Karpas-422 (cell line): ENCODE measurements at regions not wholly inside any gene's neighbourhood (a gene's known extent, or its start where the extent isn't known, plus 50 kb on each side); places are given as distances from the start of the nearest gene placed in this dataset.

Source experiments
- DNase-seq: peaks from one replicate; pipeline ENCODE4 v3.0.0-alpha.2; 2015
- H2AFZ ChIP-seq: fragments of 200-600 bp; sonication (generic); 2 replicates; pipeline ENCODE4 v1.6.1; 2014; ENCODE audit warnings: antibody characterized with exemption, low read length, mixed read lengths
- H3K27ac ChIP-seq: fragments of 200-600 bp; sonication (generic); 2 replicates; pipeline ENCODE4 v1.5.1; 2014; ENCODE audit warnings: mild to moderate bottlenecking, low read length, moderate library complexity
- H3K27me3 ChIP-seq: fragments of 200-600 bp; sonication (generic); 2 replicates; pipeline ENCODE4 v1.6.1; 2014; ENCODE audit warnings: low read length, mixed read lengths
- H3K36me3 ChIP-seq: fragments of 200-600 bp; sonication (generic); 2 replicates; pipeline ENCODE4 v1.6.1; 2014; ENCODE audit warnings: low read length, mixed read lengths; ENCODE audit not compliant: insufficient read depth
- H3K4me1 ChIP-seq: fragments of 200-600 bp; sonication (generic); 2 replicates; pipeline ENCODE4 v1.6.1; 2014; ENCODE audit warnings: mild to moderate bottlenecking, low read length, mixed read lengths
- H3K4me2 ChIP-seq: fragments of 200-600 bp; sonication (generic); 2 replicates; pipeline ENCODE4 v1.6.1; 2014; ENCODE audit warnings: low read length, low read depth, mild to moderate bottlenecking; ENCODE audit not compliant: poor library complexity, severe bottlenecking
- H3K4me3 ChIP-seq: fragments of 200-600 bp; sonication (generic); 2 replicates; pipeline ENCODE4 v1.5.1; 2014; ENCODE audit warnings: mild to moderate bottlenecking, antibody characterized with exemption, low read length, mixed read lengths
- H3K79me2 ChIP-seq: fragments of 200-600 bp; sonication (generic); 2 replicates; pipeline ENCODE4 v1.6.1; 2014; ENCODE audit warnings: mild to moderate bottlenecking, low read length, mixed read lengths
- H3K9ac ChIP-seq: fragments of 200-600 bp; sonication (generic); 2 replicates; pipeline ENCODE4 v1.6.0; 2014; ENCODE audit warnings: low read length
- H3K9me2 ChIP-seq: fragments of 200-600 bp; sonication (generic), shearing (Covaris generic); replicated peaks from 2 replicates; pipeline ENCODE4 v1.6.0; 2014; ENCODE audit warnings: mild to moderate bottlenecking, low read length, moderate library complexity; ENCODE audit not compliant: insufficient read depth
- H3K9me3 ChIP-seq: fragments of 300-700, 200-600 bp; sonication (generic); 2 replicates; pipeline ENCODE4 v1.6.1; 2014; ENCODE audit warnings: low read length, mixed read lengths
- H4K20me1 ChIP-seq: fragments of 200-600 bp; sonication (generic); 2 replicates; pipeline ENCODE4 v1.6.1; 2014; ENCODE audit warnings: mild to moderate bottlenecking, antibody characterized with exemption, low read length, low read depth; ENCODE audit not compliant: insufficient read depth

GRCh38 chr2:235325151-235325550, 168.7 kb upstream of the AGAP1 start:
- H3K4me3 ChIP-seq = no peak overlapping the region
- no peak overlapping the region for H2AFZ ChIP-seq
- no peak overlapping the region for H3K27ac ChIP-seq
- no peaks in the 10 kb centered on the region for H3K9me3 ChIP-seq
- H3K9ac ChIP-seq = no peak overlapping the region
- H3K4me2 ChIP-seq = no peak overlapping the region
- H3K4me1 ChIP-seq = no peaks in the 10 kb centered on the region
- no peaks in the 10 kb centered on the region for H3K36me3 ChIP-seq
- no peak for DNase-seq
- H3K9me2 ChIP-seq = no peaks in the 10 kb centered on the region
- H3K27me3 ChIP-seq = no peaks in the 10 kb centered on the region
- no peaks in the 10 kb centered on the region for H3K79me2 ChIP-seq
- H4K20me1 ChIP-seq = no peaks in the 10 kb centered on the region

GRCh38 chr2:235328991-235329390, 164.9 kb upstream of the AGAP1 start:
- Histone ChIP-seq H3K36me3 (no peaks in the 10 kb centered on the region), H2AFZ (no peak overlapping the region), H3K27me3 (no peaks in the 10 kb centered on the region), H3K4me1 (no peaks in the 10 kb centered on the region), H3K4me2 (no peak overlapping the region), H3K79me2 (no peaks in the 10 kb centered on the region), H3K9me2 (no peaks in the 10 kb centered on the region), H3K4me3 (no peak overlapping the region), H4K20me1 (no peaks in the 10 kb centered on the region), H3K9ac (no peak overlapping the region), H3K27ac (no peak overlapping the region), H3K9me3 (no peaks in the 10 kb centered on the region)
- DNase-seq = no peak

GRCh38 chr2:235330775-235331451, 162.9 kb upstream of the AGAP1 start:
- no peak overlapping the region for H3K4me3 ChIP-seq

GRCh38 chr2:235332240-235332890, 161.5 kb upstream of the AGAP1 start:
- Histone ChIP-seq H3K27me3 (no peaks in the 10 kb centered on the region), H3K9me2 (no peaks in the 10 kb centered on the region), H3K9me3 (no peaks in the 10 kb centered on the region), H4K20me1 (no peaks in the 10 kb centered on the region), H3K36me3 (no peaks in the 10 kb centered on the region), H3K4me2 (no peak overlapping the region), H3K4me1 (no peaks in the 10 kb centered on the region), H3K9ac (no peak overlapping the region), H2AFZ (no peak overlapping the region), H3K79me2 (no peaks in the 10 kb centered on the region), H3K4me3 (no peak overlapping the region), H3K27ac (no peak overlapping the region)
- no peak for DNase-seq

More at GRCh38 chr2:235330775-235331451, 162.9 kb upstream of the AGAP1 start:
- no peak overlapping the region for H3K27ac ChIP-seq
- no peak for DNase-seq
- no peaks in the 10 kb centered on the region for H3K4me1 ChIP-seq
- H3K4me2 ChIP-seq = no peak overlapping the region
- no peak overlapping the region for H2AFZ ChIP-seq
- H3K27me3 ChIP-seq = no peaks in the 10 kb centered on the region
- no peak overlapping the region for H3K9ac ChIP-seq
- H3K9me2 ChIP-seq = no peaks in the 10 kb centered on the region
- H3K9me3 ChIP-seq = no peaks in the 10 kb centered on the region
- no peaks in the 10 kb centered on the region for H4K20me1 ChIP-seq
- H3K79me2 ChIP-seq = no peaks in the 10 kb centered on the region
- H3K36me3 ChIP-seq = no peaks in the 10 kb centered on the region

- no peaks in the 10 kb centered on the region for H3K9me2 ChIP-seq
- H3K9ac ChIP-seq = no peak overlapping the region
- H4K20me1 ChIP-seq = no peaks in the 10 kb centered on the region
- no peak overlapping the region for H2AFZ ChIP-seq
- no peak overlapping the region for H3K4me2 ChIP-seq
- H3K27ac ChIP-seq = no peak overlapping the region
- no peak for DNase-seq
- no peaks in the 10 kb centered on the region for H3K27me3 ChIP-seq
- no peaks in the 10 kb centered on the region for H3K9me3 ChIP-seq
- H3K4me3 ChIP-seq = no peak overlapping the region
- no peaks in the 10 kb centered on the region for H3K36me3 ChIP-seq
- no peaks in the 10 kb centered on the region for H3K79me2 ChIP-seq
- H3K4me1 ChIP-seq = no peaks in the 10 kb centered on the region
Measured at GRCh38 chr2:235333076-235333475, 160.8 kb upstream of the AGAP1 start.

GRCh38 chr2:235334179-235334578, 159.7 kb upstream of the AGAP1 start:
- Histone ChIP-seq H3K4me2 (no peak overlapping the region), H3K4me3 (no peak overlapping the region), H3K27ac (no peak overlapping the region), H3K27me3 (no peaks in the 10 kb centered on the region), H3K9ac (no peak overlapping the region), H3K36me3 (no peaks in the 10 kb centered on the region), H3K9me3 (no peaks in the 10 kb centered on the region), H3K9me2 (no peaks in the 10 kb centered on the region), H4K20me1 (no peaks in the 10 kb centered on the region), H2AFZ (no peak overlapping the region), H3K79me2 (no peaks in the 10 kb centered on the region), H3K4me1 (no peaks in the 10 kb centered on the region)
- no peak for DNase-seq

GRCh38 chr2:235343156-235343774, 150.6 kb upstream of the AGAP1 start:
- Histone ChIP-seq H3K4me2 (no peak overlapping the region), H4K20me1 (no peaks in the 10 kb centered on the region), H3K9me2 (no peaks in the 10 kb centered on the region), H3K4me1 (no peaks in the 10 kb centered on the region), H3K4me3 (no peak overlapping the region), H3K27ac (no peak overlapping the region), H2AFZ (no peak overlapping the region), H3K36me3 (no peaks in the 10 kb centered on the region), H3K9me3 (peaks cover 10% of the 10 kb centered on the region), H3K27me3 (no peaks in the 10 kb centered on the region), H3K9ac (no peak overlapping the region), H3K79me2 (no peaks in the 10 kb centered on the region)
- DNase-seq = no peak

GRCh38 chr2:235343869-235344268, 150.0 kb upstream of the AGAP1 start:
- Histone ChIP-seq H3K27me3 (no peaks in the 10 kb centered on the region), H3K9me3 (peaks cover 10% of the 10 kb centered on the region), H2AFZ (no peak overlapping the region), H3K36me3 (no peaks in the 10 kb centered on the region), H4K20me1 (no peaks in the 10 kb centered on the region), H3K4me3 (no peak overlapping the region), H3K4me1 (no peaks in the 10 kb centered on the region), H3K27ac (no peak overlapping the region), H3K4me2 (no peak overlapping the region), H3K9ac (no peak overlapping the region), H3K9me2 (no peaks in the 10 kb centered on the region), H3K79me2 (no peaks in the 10 kb centered on the region)
- no peak for DNase-seq
